Lower leg skin (tissue), 4 donors: ENCODE measurements at regions not wholly inside any gene's neighbourhood (a gene's known extent, or its start where the extent isn't known, plus 50 kb on each side); places are given as distances from the start of the nearest gene placed in this dataset.

Source experiments
- DNase-seq, 2 donors: peaks; one replicate each; pipeline ENCODE4 v3.0.0-alpha.2; 2019; ENCODE audit warnings: low spot score in 2 of 2
- H3K4me3 ChIP-seq: fragments of 200-600 bp; sonication (generic); 2 replicates; pipeline ENCODE4 v1.5.1; 2017; ENCODE audit warnings: mild to moderate bottlenecking, low read depth; ENCODE audit not compliant: poor library complexity, severe bottlenecking
- CTCF ChIP-seq, 3 donors: fragments of 450-650 bp; IDR thresholded peaks; one replicate each; pipeline ENCODE4 v1.5.1; 2016; ENCODE audit warnings: antibody characterized with exemption in 3 of 3, mild to moderate bottlenecking in 3 of 3, moderate library complexity in 2 of 3
- POLR2A ChIP-seq, 2 donors: fragments of 450-650 bp; IDR thresholded peaks; one replicate each; pipeline ENCODE4 v1.6.1; 2016 to 2017; ENCODE audit warnings: antibody characterized with exemption in 2 of 2, mild to moderate bottlenecking in 1 of 2, moderate library complexity in 1 of 2
- WGBS, 2 donors: methylation state at CpG; one replicate each; pipeline ENCODE4 v1.1.5; 2018; 5-methylcytosine and 5-hydroxymethylcytosine counted together
- intact Hi-C: fragments of 100-400 bp; cut with DNase I; formaldehyde crosslinking; loops from one replicate; pipeline ENCODE4 v1.15.0; 2023; ENCODE audit warnings: low total_unique reads

- no peak overlapping the region for H3K4me3 ChIP-seq
- intact Hi-C loops: no loop called here
- 76 to 88% methylated on average over 3 of the region's 3 CpGs for WGBS, 2 donors
- TF ChIP-seq POLR2A (IDR thresholded peaks at IDR 0.05) (no peak), CTCF (IDR thresholded peaks at IDR 0.05) (no peak)
- DNase-seq: no peak
These were observed 62.1 kb upstream of the SLC5A12 start for GRCh38 chr11:26783997-26784396.

- DNase-seq: no peak
- intact Hi-C loops: no loop called here
- WGBS, 2 donors: 83% methylated on average over 3 of the region's 3 CpGs
These were observed 68.9 kb upstream of the SLC5A12 start for GRCh38 chr11:26790738-26791137.

GRCh38 chr11:26792941-26793340 is 71.1 kb upstream of the SLC5A12 start:
- no peak for TF ChIP-seq POLR2A (IDR thresholded peaks at IDR 0.05)
- no peak for TF ChIP-seq CTCF (IDR thresholded peaks at IDR 0.05)
- DNase-seq: no peak
- intact Hi-C loops: no loop called here
- H3K4me3 ChIP-seq: no peak overlapping the region

More at GRCh38 chr11:26790738-26791137, 68.9 kb upstream of the SLC5A12 start:
- no peak overlapping the region for H3K4me3 ChIP-seq
- TF ChIP-seq POLR2A (IDR thresholded peaks at IDR 0.05): no peak
- no peak for TF ChIP-seq CTCF (IDR thresholded peaks at IDR 0.05)

GRCh38 chr11:26793487-26793886 is 71.6 kb upstream of the SLC5A12 start:
- no peak overlapping the region for H3K4me3 ChIP-seq
- TF ChIP-seq POLR2A (IDR thresholded peaks at IDR 0.05) (no peak), CTCF (IDR thresholded peaks at IDR 0.05) (no peak)
- intact Hi-C loops: no loop called here
- no peak for DNase-seq
- WGBS, 2 donors: 81 to 83% methylated on average over 3 of the region's 3 CpGs

GRCh38 chr11:26801601-26802000 is 79.7 kb upstream of the SLC5A12 start:
- WGBS, 2 donors: 61 to 70% methylated on average over 1 of the region's 1 CpG
- H3K4me3 ChIP-seq: no peak overlapping the region
- no peak for TF ChIP-seq CTCF (IDR thresholded peaks at IDR 0.05)
- no peak for TF ChIP-seq POLR2A (IDR thresholded peaks at IDR 0.05)
- DNase-seq: no peak
- intact Hi-C loops: no loop called here

- H3K4me3 ChIP-seq: no peak overlapping the region
- DNase-seq: no peak
- TF ChIP-seq POLR2A (IDR thresholded peaks at IDR 0.05): no peak
- intact Hi-C loops: no loop called here
These were observed 83.1 kb upstream of the SLC5A12 start for GRCh38 chr11:26805001-26805400.
